ENCODE measurements at regions not wholly inside any gene's neighbourhood (a gene's known extent, or its start where the extent isn't known, plus 50 kb on each side); places are given as distances from the start of the nearest gene placed in this dataset.

GRCh38 chr13:33766329-33767123, 51.4 kb upstream of the RFC3 start:
- H3K27ac Mint-ChIP-seq, result no peak overlapping the region
- no peaks in the 10 kb centered on the region for H3K4me1 Mint-ChIP-seq
- ATAC-seq, result no peak
- DNase-seq, result no peak
- H3K36me3 Mint-ChIP-seq, result no peaks in the 10 kb centered on the region
- H3K27me3 Mint-ChIP-seq, result peaks cover 0 to 11% (median 9%) of the 10 kb centered on the region in 5 donors
- POLR2A ChIA-PET, result no interaction called here
- H3K9me3 Mint-ChIP-seq, result peaks cover 0 to 3% (median 0%) of the 10 kb centered on the region in 9 donors
- H3K4me3 Mint-ChIP-seq, result no peak overlapping the region

GRCh38 chr13:33767140-33767539, 50.8 kb upstream of the RFC3 start:
- POLR2A ChIA-PET, result no interaction called here

More at GRCh38 chr13:33767140-33767539, 50.8 kb upstream of the RFC3 start:
- ATAC-seq, result no peak
- peaks cover 0 to 11% (median 9%) of the 10 kb centered on the region in 5 donors for H3K27me3 Mint-ChIP-seq
- H3K4me3 Mint-ChIP-seq, result no peak overlapping the region
- no peak for DNase-seq
- no peaks in the 10 kb centered on the region for H3K36me3 Mint-ChIP-seq
- no peak overlapping the region for H3K27ac Mint-ChIP-seq
- peaks cover 0 to 3% (median 0%) of the 10 kb centered on the region in 9 donors for H3K9me3 Mint-ChIP-seq
- H3K4me1 Mint-ChIP-seq, result no peaks in the 10 kb centered on the region

All from naive thymus-derived CD8-positive, alpha-beta T cell (primary cell).